ENCODE measurements at regions not wholly inside any gene's neighbourhood (a gene's known extent, or its start where the extent isn't known, plus 50 kb on each side); places are given as distances from the start of the nearest gene placed in this dataset.

GRCh38 chr12:89895101-89895500 is 186.5 kb upstream of the ATP2B1 start:
- Histone ChIP-seq H4K20me1 (ENCODE audit: insufficient read depth) (no peaks in the 10 kb centered on the region), H3K9me3 (ENCODE audit: low read length) (no peaks in the 10 kb centered on the region), H3K36me3 (ENCODE audit: insufficient read depth, low read length) (no peaks in the 10 kb centered on the region), H3K9ac (ENCODE audit: low read length) (no peak overlapping the region), H3K4me2 (ENCODE audit: low read length) (no peak overlapping the region), H3K9me2 (ENCODE audit: insufficient read depth, low read length) (no peaks in the 10 kb centered on the region), H3K79me2 (replicated peaks; ENCODE audit: insufficient read depth, low read length) (no peaks in the 10 kb centered on the region), H2AFZ (ENCODE audit: low read depth, low read length) (no peak overlapping the region), H3K4me3 (ENCODE audit: low read length) (no peak overlapping the region), H3K27me3 (ENCODE audit: insufficient read depth, low read depth, low read length) (no peaks in the 10 kb centered on the region), H3K27ac (ENCODE audit: low read length) (no peak overlapping the region), H3F3A (ENCODE audit: insufficient read depth, low read length, poor library complexity, severe bottlenecking) (no peaks in the 10 kb centered on the region)
- TF ChIP-seq MXI1 (conservative IDR thresholded peaks at IDR 0.05; ENCODE audit: poor library complexity, severe bottlenecking) (no peak), POLR2AphosphoS5 (IDR thresholded peaks at IDR 0.05) (no peak), SMC3 (conservative IDR thresholded peaks at IDR 0.05; ENCODE audit: poor library complexity) (no peak), CTCF (IDR thresholded peaks at IDR 0.05; ENCODE audit: poor library complexity, severe bottlenecking) (no peak), EZH2 (IDR thresholded peaks at IDR 0.05; ENCODE audit: borderline replicate concordance, insufficient read depth, low read length, poor library complexity, severe bottlenecking) (no peak), EP300 (conservative IDR thresholded peaks at IDR 0.05; ENCODE audit: poor library complexity, severe bottlenecking) (no peak), TAF1 (IDR thresholded peaks at IDR 0.05; ENCODE audit: low read depth) (no peak), REST (IDR thresholded peaks at IDR 0.05; ENCODE audit: borderline replicate concordance) (no peak), RAD21 (conservative IDR thresholded peaks at IDR 0.05) (no peak)

GRCh38 chr12:89893972-89894706 is 185.5 kb upstream of the ATP2B1 start:
- H3K4me3 ChIP-seq (ENCODE audit: low read length), result no peak overlapping the region
- no peaks in the 10 kb centered on the region for H3K27me3 ChIP-seq (ENCODE audit: insufficient read depth, low read depth, low read length)
- H3K27ac ChIP-seq (ENCODE audit: low read length), result no peak overlapping the region
- H2AFZ ChIP-seq (ENCODE audit: low read depth, low read length), result no peak overlapping the region
- H3K9me2 ChIP-seq (ENCODE audit: insufficient read depth, low read length), result no peaks in the 10 kb centered on the region
- H3F3A ChIP-seq (ENCODE audit: insufficient read depth, low read length, poor library complexity, severe bottlenecking), result no peaks in the 10 kb centered on the region
- H3K79me2 ChIP-seq (replicated peaks; ENCODE audit: insufficient read depth, low read length), result no peaks in the 10 kb centered on the region
- TF ChIP-seq EP300 (conservative IDR thresholded peaks at IDR 0.05; ENCODE audit: poor library complexity, severe bottlenecking) (no peak), SMC3 (conservative IDR thresholded peaks at IDR 0.05; ENCODE audit: poor library complexity) (no peak), TAF1 (IDR thresholded peaks at IDR 0.05; ENCODE audit: low read depth) (no peak), CTCF (IDR thresholded peaks at IDR 0.05; ENCODE audit: poor library complexity, severe bottlenecking) (no peak), POLR2AphosphoS5 (IDR thresholded peaks at IDR 0.05) (no peak)
- no peak overlapping the region for H3K9ac ChIP-seq (ENCODE audit: low read length)
- no peaks in the 10 kb centered on the region for H4K20me1 ChIP-seq (ENCODE audit: insufficient read depth)
- H3K36me3 ChIP-seq (ENCODE audit: insufficient read depth, low read length), result no peaks in the 10 kb centered on the region
- H3K4me2 ChIP-seq (ENCODE audit: low read length), result no peak overlapping the region
- H3K9me3 ChIP-seq (ENCODE audit: low read length), result no peaks in the 10 kb centered on the region

Measured in neural cell (in vitro differentiated cells).